GM21528 (cell line): ENCODE measurements at regions not wholly inside any gene's neighbourhood (a gene's known extent, or its start where the extent isn't known, plus 50 kb on each side); places are given as distances from the start of the nearest gene placed in this dataset.
"Not testable (repeated sequence)": the region's sequence is repeated elsewhere in the genome, so short reads cannot be mapped to it uniquely, and the experiment has no call there.

Experiments
- ATAC-seq: cut with Tn5 transposase; IDR thresholded peaks from one replicate; pipeline ENCODE4 v1.9.1; 2021; ENCODE audit warnings: mild to moderate bottlenecking, moderate library complexity; ENCODE audit not compliant: unreplicated experiment, low FRiP score

- ATAC-seq, result not testable (repeated sequence)
Observed at GRCh38 chr2:89855752-89856151, 1164.3 kb downstream of the RPIA start.

DNA sequence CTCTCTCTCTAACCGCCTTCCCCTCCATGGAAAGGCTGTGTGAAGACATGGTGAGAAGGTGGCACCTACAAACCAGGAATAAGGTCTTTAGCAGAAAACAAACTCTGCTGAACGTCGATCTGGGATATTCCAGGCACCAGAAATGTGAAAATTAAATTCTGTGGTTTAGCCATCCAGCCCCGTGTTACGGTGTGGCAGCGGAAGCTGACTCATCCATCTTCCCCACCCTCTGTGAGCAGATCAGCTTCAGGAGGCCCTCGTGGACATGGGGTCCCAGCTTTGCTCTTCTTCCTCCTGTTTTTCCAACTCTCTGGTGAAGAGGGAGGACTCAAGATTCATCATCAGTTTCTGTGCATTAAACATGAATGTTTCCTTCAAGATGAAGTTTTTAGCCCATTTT, 1164.8 kb downstream of the RPIA start:
- ATAC-seq, result not testable (repeated sequence)

- ATAC-seq, result not testable (repeated sequence)
Observed at GRCh38 chr2:89862164-89862563, 1170.7 kb downstream of the RPIA start.

- ATAC-seq, result not testable (repeated sequence)
Observed at GRCh38 chr2:89863209-89863608, 1171.7 kb downstream of the RPIA start.

GRCh38 chr2:89874810-89875595, 1183.5 kb downstream of the RPIA start:
- ATAC-seq, result not testable (repeated sequence)

GRCh38 chr2:89876445-89876844, 1185.0 kb downstream of the RPIA start:
- ATAC-seq, result not testable (repeated sequence)

GRCh38 chr2:89876878-89877277, 1185.4 kb downstream of the RPIA start:
- ATAC-seq, result not testable (repeated sequence)

DNA sequence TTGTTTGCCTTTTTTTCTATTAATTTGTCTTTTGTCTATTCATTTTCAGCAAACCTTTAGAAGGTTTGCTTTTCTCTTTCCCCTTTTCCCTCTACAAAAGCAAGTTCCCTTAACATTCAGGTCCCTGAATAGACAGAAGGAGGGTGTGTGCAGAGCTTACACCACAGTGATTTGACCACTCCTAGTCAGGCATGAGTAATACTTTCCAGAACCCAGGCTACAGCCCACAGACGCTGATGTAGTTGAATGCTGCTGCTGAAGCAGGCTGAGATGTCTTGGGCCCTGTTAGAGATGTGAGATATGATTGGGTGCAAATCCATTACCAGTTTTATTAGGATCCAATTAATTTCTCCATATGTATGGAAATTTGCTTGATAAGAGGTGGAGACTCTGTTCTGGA, 1191.4 kb downstream of the RPIA start:
- not testable (repeated sequence) for ATAC-seq

GRCh38 chr2:89883624-89884023, 1192.2 kb downstream of the RPIA start:
- ATAC-seq, result not testable (repeated sequence)

DNA sequence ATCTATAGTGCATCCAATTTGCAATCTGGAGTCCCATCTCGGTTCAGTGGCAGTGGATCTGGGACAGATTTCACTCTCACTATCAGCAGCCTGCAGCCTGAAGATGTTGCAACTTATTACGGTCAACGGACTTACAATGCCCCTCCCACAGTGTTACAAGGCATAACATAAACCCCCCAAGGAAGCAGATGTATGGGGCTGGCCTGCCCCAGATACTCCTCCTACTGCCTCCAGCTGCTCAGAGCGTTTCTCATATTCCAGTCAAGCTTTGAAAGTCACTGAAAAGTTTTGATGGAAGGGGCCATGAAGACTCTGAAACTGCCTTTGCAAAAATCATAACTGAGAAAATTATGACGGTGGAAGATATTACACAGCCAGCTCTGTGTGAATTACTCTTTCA, 1193.6 kb downstream of the RPIA start:
- not testable (repeated sequence) for ATAC-seq

DNA sequence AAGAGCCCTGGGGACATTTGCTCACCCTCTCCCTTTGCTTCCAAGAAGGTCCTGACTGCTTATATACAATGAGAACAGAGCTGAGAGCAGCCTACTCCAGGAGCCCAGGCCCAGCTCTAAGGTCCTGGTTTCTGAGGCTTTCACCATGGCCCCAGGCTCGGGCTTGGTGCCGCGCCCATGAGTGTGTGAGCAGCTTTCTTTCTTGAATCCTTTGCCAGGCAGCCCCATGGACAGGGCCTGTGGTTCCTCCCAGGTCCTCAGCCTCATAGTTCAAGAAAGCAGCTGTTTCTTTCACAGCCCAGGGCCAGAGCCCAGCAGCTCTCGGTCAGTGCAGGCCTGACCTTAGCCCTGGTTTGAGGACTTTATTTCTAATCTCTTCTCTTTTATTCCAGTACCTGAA, 1197.2 kb downstream of the RPIA start:
- ATAC-seq, result not testable (repeated sequence)

DNA sequence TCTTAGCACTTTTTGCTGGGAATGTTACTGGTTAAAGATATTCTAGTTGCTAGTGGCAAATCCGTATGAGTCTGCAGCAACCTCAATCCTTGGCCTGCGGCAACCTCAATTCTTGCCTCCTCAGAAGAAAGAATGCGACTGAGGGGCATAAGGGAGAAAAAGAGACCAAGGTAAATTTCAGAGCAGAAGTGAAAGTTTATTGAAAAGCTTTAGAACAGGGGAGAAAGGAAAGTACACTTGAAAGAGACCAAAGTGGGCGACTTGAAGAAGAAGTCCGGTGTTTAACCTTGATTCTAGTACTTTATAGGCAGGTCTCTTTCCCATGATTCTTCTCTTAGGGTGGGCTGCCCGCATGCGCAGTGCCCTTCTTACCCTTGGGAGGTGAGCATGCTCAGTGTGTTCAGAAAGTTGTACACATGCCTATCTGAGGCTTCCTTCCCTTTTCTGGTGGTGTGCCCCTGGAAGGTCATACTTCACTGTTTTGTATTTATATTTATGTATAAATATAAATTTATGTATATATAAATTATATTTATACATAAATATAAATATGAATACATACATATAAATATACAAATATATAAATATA, 1198.8 kb downstream of the RPIA start:
- ATAC-seq, result not testable (repeated sequence)

DNA sequence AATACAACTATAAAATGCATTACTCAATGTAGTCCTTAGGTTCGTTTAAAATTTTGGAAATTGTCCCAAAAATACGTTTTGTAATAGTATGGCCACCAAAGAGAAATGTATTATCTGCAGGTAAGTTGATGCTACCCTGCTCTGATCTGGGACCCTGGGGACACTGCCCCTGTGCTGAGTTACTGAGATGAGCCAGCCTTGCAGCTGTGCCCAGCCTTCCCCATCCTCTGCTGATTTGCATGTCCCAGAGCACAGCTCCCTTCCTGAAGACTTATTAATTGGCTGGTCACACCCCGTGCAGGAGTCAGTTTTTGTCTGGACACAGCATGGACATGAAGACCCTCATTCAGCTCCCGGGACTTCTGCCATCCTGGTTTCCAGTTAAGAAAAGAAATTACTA, 1203.5 kb downstream of the RPIA start:
- ATAC-seq, result not testable (repeated sequence)

DNA sequence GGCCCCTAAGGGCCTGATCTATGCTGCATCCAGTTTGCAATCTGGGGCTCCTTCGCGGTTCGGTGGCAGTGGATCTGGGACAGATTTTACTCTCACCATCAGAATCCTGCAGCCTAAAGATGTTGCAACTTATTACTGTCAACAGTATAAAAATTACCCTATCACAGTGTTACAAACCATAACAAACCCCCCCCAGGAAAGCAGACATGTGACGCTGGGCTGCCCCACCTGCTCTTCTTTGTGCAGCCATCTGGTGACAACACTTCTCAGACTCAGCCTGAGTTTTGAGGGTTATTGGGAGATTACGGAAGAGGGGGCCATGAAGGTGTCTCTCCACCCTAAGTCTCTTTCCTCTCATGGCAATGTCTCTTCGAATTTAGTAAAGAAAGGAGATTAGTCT, 1204.2 kb downstream of the RPIA start:
- ATAC-seq, result not testable (repeated sequence)

GRCh38 chr2:89927018-89927417, 1235.5 kb downstream of the RPIA start:
- not testable (repeated sequence) for ATAC-seq

DNA sequence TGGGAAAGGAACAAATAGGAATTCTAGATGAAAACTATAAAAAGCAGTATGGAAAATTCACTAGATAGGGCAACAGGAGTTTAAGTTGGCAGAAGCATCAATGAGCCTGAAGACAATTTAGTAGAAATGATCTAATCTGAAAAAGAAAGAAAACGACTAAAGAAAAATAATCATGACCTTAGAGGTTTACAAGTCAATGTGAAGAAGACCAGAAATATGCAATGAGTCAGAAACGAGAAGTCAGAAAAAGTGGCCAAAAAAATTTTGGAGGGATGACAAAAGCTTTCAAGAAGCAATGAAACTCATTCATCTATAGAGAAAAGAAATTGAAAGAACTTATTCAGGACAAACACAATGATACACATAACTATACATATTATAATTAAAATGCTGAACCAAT, 1244.0 kb downstream of the RPIA start:
- not testable (repeated sequence) for ATAC-seq

- not testable (repeated sequence) for ATAC-seq
Observed at GRCh38 chr2:89936011-89936410, 1244.5 kb downstream of the RPIA start.

DNA sequence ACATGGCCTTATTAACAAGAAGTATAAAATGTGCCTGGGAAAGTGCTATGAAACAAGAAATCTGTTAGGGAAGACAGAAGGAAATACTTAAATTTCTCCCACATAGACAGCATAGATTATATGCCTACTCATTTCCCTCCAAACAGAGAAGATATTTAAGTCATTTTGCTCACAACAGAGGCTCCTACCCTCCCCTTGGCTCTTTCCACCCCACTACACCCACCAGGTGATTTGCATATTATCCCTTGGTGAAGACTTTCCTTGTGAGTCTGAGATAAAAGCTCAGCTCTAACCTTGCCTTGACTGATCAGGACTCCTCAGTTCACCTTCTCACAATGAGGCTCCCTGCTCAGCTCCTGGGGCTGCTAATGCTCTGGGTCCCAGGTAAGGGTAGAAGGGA, 1245.1 kb downstream of the RPIA start:
- not testable (repeated sequence) for ATAC-seq

DNA sequence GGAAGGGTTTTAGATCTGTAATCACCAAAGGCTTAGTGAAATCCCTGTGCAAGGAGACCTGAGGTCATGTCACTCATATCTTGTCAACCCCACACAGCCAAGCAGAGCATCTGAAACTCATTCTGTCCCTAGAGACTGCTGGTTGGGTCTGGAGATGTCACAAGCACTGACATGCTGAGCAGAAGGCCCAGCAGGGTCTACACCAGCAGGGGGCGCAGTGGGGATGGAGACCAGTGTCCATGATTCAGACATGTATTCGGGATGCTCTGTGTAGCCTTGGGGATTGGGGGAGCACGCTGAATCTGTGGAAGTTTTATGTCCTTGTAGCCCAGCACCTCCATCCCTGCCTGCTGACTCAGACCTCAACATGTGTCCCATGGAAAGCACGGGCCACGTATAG, 1247.3 kb downstream of the RPIA start:
- ATAC-seq, result peak; percentile 89

- not testable (repeated sequence) for ATAC-seq
Observed at GRCh38 chr2:89944267-89944666, 1252.8 kb downstream of the RPIA start.

DNA sequence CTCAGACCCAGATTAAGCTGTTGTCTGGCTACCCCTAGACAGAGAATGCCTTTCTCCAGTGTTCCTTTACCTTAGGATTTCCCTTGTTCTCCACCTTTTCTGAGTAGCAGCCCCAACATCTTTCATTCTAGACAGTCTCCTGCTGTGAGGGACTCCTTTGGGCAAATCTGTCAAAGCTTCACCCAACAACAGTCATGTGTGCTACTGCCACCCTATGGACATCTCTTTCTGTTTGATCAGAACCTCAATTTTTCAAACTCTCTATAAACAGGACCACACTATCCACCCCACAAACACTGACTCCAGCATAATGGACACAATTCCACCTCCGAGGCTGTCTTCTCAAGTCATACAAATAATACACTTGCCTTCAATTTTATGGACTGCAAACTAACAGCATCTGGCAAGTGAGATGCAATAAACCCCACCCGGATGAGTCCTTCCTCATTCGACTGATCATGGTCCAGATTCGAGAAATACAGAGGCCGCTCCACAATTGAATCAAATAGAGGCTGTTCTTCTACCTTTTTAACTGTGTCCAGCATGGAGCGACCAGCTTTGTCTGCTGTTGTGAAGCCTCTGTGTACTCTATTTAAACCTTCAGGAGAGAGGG, 1253.6 kb downstream of the RPIA start:
- ATAC-seq, result not testable (repeated sequence)
